HEK293 (cell line): ENCODE measurements at regions not wholly inside any gene's neighbourhood (a gene's known extent, or its start where the extent isn't known, plus 50 kb on each side); places are given as distances from the start of the nearest gene placed in this dataset.
"Not testable (repeated sequence)": the region's sequence is repeated elsewhere in the genome, so short reads cannot be mapped to it uniquely, and the experiment has no call there.

ENCODE experiments used
- BCL11A ChIP-seq: fragments of 450-650 bp; formaldehyde crosslinking; IDR thresholded peaks from 2 replicates; pipeline ENCODE4 v1.5.1; 2016; ENCODE audit warnings: low read depth, missing biosample characterization, missing genetic modification characterization
- KLF16 ChIP-seq: fragments of 450-650 bp; formaldehyde crosslinking; IDR thresholded peaks from 2 replicates; pipeline ENCODE4 v1.5.1; 2017; ENCODE audit warnings: missing biosample characterization, missing genetic modification characterization
- ZNF423 ChIP-seq: fragments of 450-650 bp; formaldehyde crosslinking; IDR thresholded peaks from 2 replicates; pipeline ENCODE4 v1.5.1; 2016; ENCODE audit warnings: missing biosample characterization, missing genetic modification characterization

GRCh38 chr15:22561716-22562115 is 103.0 kb downstream of the GOLGA6L22 start:
- not testable (repeated sequence) for TF ChIP-seq ZNF423, KLF16, BCL11A (tag by site-specific recombination)
